ENCODE measurements at regions not wholly inside any gene's neighbourhood (a gene's known extent, or its start where the extent isn't known, plus 50 kb on each side); places are given as distances from the start of the nearest gene placed in this dataset.

GRCh38 chr15:98438907-98439306 is 209.4 kb upstream of the IGF1R start:
- TF ChIP-seq CTCF (IDR thresholded peaks at IDR 0.05; ENCODE audit: low read depth, low read length, poor library complexity, severe bottlenecking), result no peak
- no peak for TF ChIP-seq EZH2phosphoT487 (IDR thresholded peaks at IDR 0.05; ENCODE audit: borderline replicate concordance, low read length)

All from DOHH2 (cell line).